ENCODE measurements at regions not wholly inside any gene's neighbourhood (a gene's known extent, or its start where the extent isn't known, plus 50 kb on each side); places are given as distances from the start of the nearest gene placed in this dataset.

DNA sequence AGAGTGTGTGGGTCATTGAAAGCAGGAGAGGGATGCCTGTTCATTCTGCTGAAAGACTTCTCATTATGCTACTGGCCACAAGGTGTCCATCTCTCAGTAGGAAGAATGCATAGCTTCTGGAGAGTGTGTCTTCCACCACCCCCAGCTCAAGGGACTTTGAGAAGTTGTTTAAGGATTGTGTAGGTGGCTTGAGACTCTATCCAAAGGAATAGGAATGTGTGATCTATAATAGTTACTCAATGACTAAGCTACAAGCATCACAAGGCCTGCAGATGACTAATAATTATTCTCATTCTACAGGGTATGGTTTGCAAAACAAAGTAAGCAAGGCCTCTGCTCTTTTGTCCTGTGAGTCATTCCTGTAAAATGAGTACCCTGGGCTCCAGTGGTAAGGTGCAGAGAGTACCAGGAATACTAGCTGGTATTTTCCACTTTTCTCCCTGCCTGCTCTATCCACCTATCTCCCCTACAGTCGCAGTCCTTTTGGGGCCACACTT, 279.8 kb upstream of the BOD1L1 start:
- TF ChIP-seq, protein P1, sequence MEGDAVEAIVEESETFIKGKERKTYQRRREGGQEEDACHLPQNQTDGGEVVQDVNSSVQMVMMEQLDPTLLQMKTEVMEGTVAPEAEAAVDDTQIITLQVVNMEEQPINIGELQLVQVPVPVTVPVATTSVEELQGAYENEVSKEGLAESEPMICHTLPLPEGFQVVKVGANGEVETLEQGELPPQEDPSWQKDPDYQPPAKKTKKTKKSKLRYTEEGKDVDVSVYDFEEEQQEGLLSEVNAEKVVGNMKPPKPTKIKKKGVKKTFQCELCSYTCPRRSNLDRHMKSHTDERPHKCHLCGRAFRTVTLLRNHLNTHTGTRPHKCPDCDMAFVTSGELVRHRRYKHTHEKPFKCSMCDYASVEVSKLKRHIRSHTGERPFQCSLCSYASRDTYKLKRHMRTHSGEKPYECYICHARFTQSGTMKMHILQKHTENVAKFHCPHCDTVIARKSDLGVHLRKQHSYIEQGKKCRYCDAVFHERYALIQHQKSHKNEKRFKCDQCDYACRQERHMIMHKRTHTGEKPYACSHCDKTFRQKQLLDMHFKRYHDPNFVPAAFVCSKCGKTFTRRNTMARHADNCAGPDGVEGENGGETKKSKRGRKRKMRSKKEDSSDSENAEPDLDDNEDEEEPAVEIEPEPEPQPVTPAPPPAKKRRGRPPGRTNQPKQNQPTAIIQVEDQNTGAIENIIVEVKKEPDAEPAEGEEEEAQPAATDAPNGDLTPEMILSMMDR (IDR thresholded peaks at IDR 0.05; ENCODE audit: extremely low read depth, missing control alignments) = no peak
- no peak for DNase-seq (ENCODE audit: low spot score)

DNA sequence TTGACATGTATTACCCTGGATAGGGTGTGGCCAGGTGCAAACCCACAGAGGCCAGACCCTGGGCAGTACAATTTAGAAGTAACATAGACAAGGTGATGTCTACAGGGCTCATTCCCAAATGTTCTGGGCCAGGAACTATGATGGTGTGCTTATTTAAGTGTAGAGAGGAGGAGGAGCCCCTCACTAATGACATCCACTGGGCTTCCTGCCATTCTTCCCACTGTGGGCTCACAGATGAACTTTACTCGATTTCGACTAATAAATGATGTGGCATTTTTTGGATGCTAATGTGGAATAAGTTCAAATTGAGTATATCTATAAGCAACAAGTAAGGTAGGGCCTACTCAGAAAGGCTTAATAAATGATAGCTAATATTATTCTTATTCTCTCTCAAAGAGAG, 280.9 kb upstream of the BOD1L1 start:
- TF ChIP-seq, protein P1 (IDR thresholded peaks at IDR 0.05; ENCODE audit: extremely low read depth, missing control alignments) = no peak

DNA sequence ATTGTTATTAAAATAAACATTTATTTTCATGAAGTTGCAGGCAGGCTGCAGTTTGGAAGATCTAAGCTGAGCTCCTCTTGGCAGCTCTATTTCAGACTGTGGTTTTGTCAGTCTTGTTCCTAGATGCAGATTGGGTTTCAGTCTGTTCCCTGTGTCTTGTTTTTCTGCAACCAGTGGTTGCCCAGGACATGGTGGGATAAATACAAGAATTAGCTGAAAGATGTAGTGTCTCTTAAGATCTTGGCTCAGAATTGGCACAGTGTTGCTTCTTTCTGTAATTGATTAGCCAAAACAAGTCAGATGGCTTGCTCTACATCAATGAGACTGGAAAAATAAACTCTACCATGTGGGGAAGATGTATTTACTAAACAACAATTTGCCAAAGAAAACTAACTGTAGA, 283.0 kb upstream of the BOD1L1 start:
- DNase-seq (ENCODE audit: low spot score) = no peak
- TF ChIP-seq, protein P1 (IDR thresholded peaks at IDR 0.05; ENCODE audit: extremely low read depth, missing control alignments) = no peak

More for the DNA sequence above, 280.9 kb upstream of the BOD1L1 start:
- no peak for DNase-seq (ENCODE audit: low spot score)

DNA sequence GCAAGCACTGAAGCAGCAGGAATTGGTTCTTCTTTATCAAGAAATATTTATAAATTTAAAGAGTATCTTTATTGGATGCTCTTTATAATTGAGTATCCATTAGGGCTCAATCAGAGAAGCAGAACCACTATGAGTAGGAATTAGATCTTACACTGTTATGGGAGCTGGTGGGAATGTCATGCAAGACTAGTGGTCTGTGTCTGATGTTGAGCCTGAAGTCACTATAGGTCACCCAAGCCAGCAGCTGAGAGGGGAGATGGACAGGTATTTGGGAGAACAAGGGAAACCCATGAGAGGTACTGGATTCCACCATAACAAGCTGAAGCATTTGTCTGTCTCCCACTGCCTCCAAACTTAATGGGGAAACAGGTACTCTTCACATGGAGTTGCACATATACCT, 283.7 kb upstream of the BOD1L1 start:
- TF ChIP-seq, protein P1 (IDR thresholded peaks at IDR 0.05; ENCODE audit: extremely low read depth, missing control alignments) = no peak
- no peak for DNase-seq (ENCODE audit: low spot score)

DNA sequence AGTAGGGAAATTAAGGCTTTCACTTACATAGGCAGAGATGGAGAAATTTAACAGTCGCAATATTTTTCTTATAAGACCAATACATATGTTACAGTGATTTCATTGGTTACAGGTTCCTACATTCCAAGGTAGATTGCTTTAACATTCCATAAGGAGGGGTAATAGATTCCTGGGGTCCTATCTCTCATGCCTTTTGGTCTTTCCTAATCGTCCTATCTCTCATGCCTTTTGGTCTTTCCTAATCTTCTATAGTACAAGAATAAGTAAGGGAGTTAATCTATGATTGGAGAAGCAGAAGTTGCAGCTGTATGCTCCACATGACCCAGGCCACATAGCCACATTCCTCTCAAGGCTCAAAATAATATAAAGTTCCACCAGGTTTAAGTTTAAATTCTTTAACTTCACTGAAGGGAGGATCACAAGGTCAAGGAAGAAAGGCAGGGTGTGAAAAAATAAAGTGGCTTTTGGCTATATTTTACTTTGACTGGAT, 285.0 kb upstream of the BOD1L1 start:
- no peak for DNase-seq (ENCODE audit: low spot score)
- TF ChIP-seq, protein P1 (IDR thresholded peaks at IDR 0.05; ENCODE audit: extremely low read depth, missing control alignments) = no peak

DNA sequence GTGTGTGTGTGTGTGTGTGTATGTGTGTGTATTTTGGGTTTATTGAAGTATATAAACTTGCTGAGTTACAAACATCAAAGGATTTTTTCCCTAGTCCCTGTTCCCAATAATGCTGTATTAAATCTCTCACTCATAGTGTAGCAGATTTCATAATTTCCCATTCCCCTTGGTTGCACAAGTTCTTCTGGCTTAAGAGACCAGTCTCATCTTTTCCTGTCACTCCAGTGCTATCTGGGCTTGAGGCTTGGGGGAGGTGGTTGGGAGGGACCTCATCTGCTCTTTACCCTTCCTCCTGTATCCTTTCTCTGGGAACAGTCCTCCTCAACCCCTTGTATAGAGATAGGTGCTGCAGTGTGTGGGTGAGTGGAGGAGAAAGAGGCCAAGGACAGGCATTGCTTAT, 285.4 kb upstream of the BOD1L1 start:
- TF ChIP-seq, protein P1 (IDR thresholded peaks at IDR 0.05; ENCODE audit: extremely low read depth, missing control alignments) = no peak
- DNase-seq (ENCODE audit: low spot score) = no peak

DNA sequence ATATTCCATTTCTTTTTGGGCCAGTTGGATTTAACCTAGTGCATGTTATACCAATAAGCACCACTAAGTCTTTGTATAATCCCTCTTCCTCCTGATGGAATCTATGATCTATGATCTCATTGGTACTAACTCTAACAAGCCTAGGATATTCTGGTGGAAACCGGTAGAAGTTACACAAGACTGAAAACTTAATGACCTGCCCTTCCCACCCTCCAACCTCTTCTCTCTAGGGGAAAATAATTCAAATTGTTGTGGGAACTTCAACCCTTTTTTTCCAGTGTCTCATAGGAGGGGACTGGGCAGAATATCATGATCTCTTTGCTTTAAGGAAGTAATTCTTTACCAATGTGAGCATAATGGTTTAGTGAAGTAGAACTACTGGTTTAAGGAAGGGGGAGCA, 289.5 kb upstream of the BOD1L1 start:
- DNase-seq (ENCODE audit: low spot score) = no peak
- TF ChIP-seq, protein P1 (IDR thresholded peaks at IDR 0.05; ENCODE audit: extremely low read depth, missing control alignments) = no peak

Measured in GM20000 (cell line).